B cell (primary cell): ENCODE measurements at regions not wholly inside any gene's neighbourhood (a gene's known extent, or its start where the extent isn't known, plus 50 kb on each side); places are given as distances from the start of the nearest gene placed in this dataset.

Experiments
- ATAC-seq: fragments of 200-7000 bp; cut with Tn5 transposase; one replicate; pipeline ENCODE4 v1.10.0; 2021; ENCODE audit warnings: low read depth, mild to moderate bottlenecking, moderate number of reproducible peaks, moderate library complexity
- CTCF ChIA-PET: fragments of 350-600 bp; sonication (Branson Sonifier 250); formaldehyde crosslinking; loops from one replicate; lab custom pipeline; 2021; ENCODE audit warnings: antibody characterized with exemption, inconsistent platforms; lab: Charles Lee
- POLR2A ChIA-PET: fragments of 350-600 bp; sonication (Branson Sonifier 250); formaldehyde crosslinking; loops from one replicate; lab custom pipeline; 2021; ENCODE audit warnings: antibody characterized with exemption; lab: Charles Lee
- DNase-seq: peaks from one replicate; pipeline ENCODE4 v3.0.0; 2013
- H2AFZ ChIP-seq: 2 replicates; pipeline ENCODE4 v1.6.1; 2012; ENCODE audit warnings: mild to moderate bottlenecking, low read depth, low read length; ENCODE audit not compliant: insufficient read depth, poor library complexity, severe bottlenecking
- H3K27ac ChIP-seq, 2 donors: 1 replicate in 1 of 2; 2 replicates in 1 of 2; pipeline ENCODE4 v1.5.1; 2012 to 2013; ENCODE audit warnings: low read length in 2 of 2, mild to moderate bottlenecking in 2 of 2, moderate library complexity in 1 of 2
- H3K27me3 ChIP-seq, 4 experiments: fragments of 200-600 bp in 1 of 4; sonication (generic) in 1 of 4; replicated peaks in 1 of 4; 1 replicate in 2 of 4; 2 replicates in 2 of 4; pipeline versions ENCODE4 v1.6.1 to v1.7.0; 2013 to 2016; ENCODE audit warnings: low read length in 3 of 4, mild to moderate bottlenecking in 2 of 4, mixed read lengths in 1 of 4, moderate library complexity in 1 of 4; ENCODE audit not compliant: insufficient read depth in 4 of 4, control insufficient read depth in 3 of 4; ENCODE audit errors: control extremely low read depth in 1 of 4
- H3K36me3 ChIP-seq, 2 experiments: replicated peaks in 1 of 2; 1 replicate in 1 of 2; 2 replicates in 1 of 2; pipeline versions ENCODE4 v1.6.1 to v1.7.1; 2013; ENCODE audit warnings: low read length in 1 of 2; ENCODE audit not compliant: insufficient read depth in 2 of 2, control insufficient read depth in 1 of 2; ENCODE audit errors: control extremely low read depth in 1 of 2, extremely low read depth in 1 of 2
- H3K4me1 ChIP-seq, 2 donors: fragments of 200-600 bp in 1 of 2; sonication (generic) in 1 of 2; 1 replicate in 1 of 2; 2 replicates in 1 of 2; pipeline versions ENCODE4 v1.5.1 to v1.6.1; 2013 to 2017; ENCODE audit warnings: low read length in 2 of 2; ENCODE audit not compliant: control insufficient read depth in 2 of 2, insufficient read depth in 2 of 2
- H3K4me2 ChIP-seq: replicated peaks from 2 replicates; pipeline ENCODE3; 2012; ENCODE audit warnings: mild to moderate bottlenecking, low read depth, low read length; ENCODE audit not compliant: poor library complexity, severe bottlenecking
- H3K4me3 ChIP-seq, 5 experiments: fragments of 200-600 bp in 1 of 5; sonication (generic) in 1 of 5; 1 replicate in 3 of 5; 2 replicates in 2 of 5; pipeline versions ENCODE4 v1.5.1 to v1.7.0; 2011 to 2016; ENCODE audit warnings: low read length in 4 of 5, mild to moderate bottlenecking in 4 of 5, low read depth in 2 of 5, control low read depth in 1 of 5, moderate library complexity in 1 of 5; ENCODE audit not compliant: insufficient read depth in 1 of 5; ENCODE audit errors: control extremely low read depth in 1 of 5, extremely low read depth in 1 of 5
- H3K79me2 ChIP-seq: fragments of 200-600 bp; sonication (generic); one replicate; pipeline ENCODE4 v1.6.0; 2016; ENCODE audit warnings: low read length; ENCODE audit not compliant: control insufficient read depth, insufficient read depth
- H3K9ac ChIP-seq: fragments of 200-600 bp; sonication (generic); 2 replicates; pipeline ENCODE4 v1.6.1; 2017; ENCODE audit warnings: mild to moderate bottlenecking, low read length, moderate library complexity
- H3K9me3 ChIP-seq, 3 donors: one replicate each; pipeline versions ENCODE4 v1.6.1 to v1.7.1; 2013; ENCODE audit warnings: low read length in 2 of 3; ENCODE audit not compliant: control insufficient read depth in 2 of 3, insufficient read depth in 1 of 3; ENCODE audit errors: control extremely low read depth in 1 of 3
- H4K20me1 ChIP-seq: 2 replicates; pipeline ENCODE4 v1.6.0; 2012; ENCODE audit warnings: mild to moderate bottlenecking, low read length; ENCODE audit not compliant: insufficient read depth, control insufficient read depth, poor library complexity, severe bottlenecking
- H3K27ac Mint-ChIP-seq: one replicate; pipeline ENCODE4 v1.8.0; 2021; ENCODE audit warnings: mixed read lengths
- H3K27me3 Mint-ChIP-seq: one replicate; pipeline ENCODE4 v1.8.0; 2021; ENCODE audit warnings: mixed read lengths
- H3K4me1 Mint-ChIP-seq: one replicate; pipeline ENCODE4 v1.8.0; 2021; ENCODE audit warnings: mixed read lengths
- H3K4me3 Mint-ChIP-seq: one replicate; pipeline ENCODE4 v1.8.0; 2021; ENCODE audit warnings: mixed read lengths
- H3K9me3 Mint-ChIP-seq: one replicate; pipeline ENCODE4 v1.8.0; 2022; ENCODE audit warnings: mixed read lengths; ENCODE audit not compliant: insufficient read depth
- EZH2 ChIP-seq: IDR thresholded peaks from 2 replicates; pipeline ENCODE4 v1.6.1; 2012; ENCODE audit warnings: borderline replicate concordance, low read depth, mild to moderate bottlenecking, moderate library complexity, low read length; ENCODE audit not compliant: insufficient read depth, poor library complexity, severe bottlenecking
- WGBS: methylation state at CpG from one replicate; pipeline ENCODE4 v1.1.5; 2013; ENCODE audit warnings: missing lambda C conversion rate; ENCODE audit not compliant: insufficient coverage; 5-methylcytosine and 5-hydroxymethylcytosine counted together
- intact Hi-C: fragments of 100-400 bp; cut with micrococcal nuclease; formaldehyde crosslinking; loops from one replicate; pipeline ENCODE4 v1.10.0; 2022
- TF ChIP-seq, protein P1 (sequence below): fragments of 200-600 bp; IDR thresholded peaks from one replicate; pipeline ENCODE4 v1.8.0; 2022; ENCODE audit warnings: antibody characterized with exemption, mild to moderate bottlenecking

DNA sequence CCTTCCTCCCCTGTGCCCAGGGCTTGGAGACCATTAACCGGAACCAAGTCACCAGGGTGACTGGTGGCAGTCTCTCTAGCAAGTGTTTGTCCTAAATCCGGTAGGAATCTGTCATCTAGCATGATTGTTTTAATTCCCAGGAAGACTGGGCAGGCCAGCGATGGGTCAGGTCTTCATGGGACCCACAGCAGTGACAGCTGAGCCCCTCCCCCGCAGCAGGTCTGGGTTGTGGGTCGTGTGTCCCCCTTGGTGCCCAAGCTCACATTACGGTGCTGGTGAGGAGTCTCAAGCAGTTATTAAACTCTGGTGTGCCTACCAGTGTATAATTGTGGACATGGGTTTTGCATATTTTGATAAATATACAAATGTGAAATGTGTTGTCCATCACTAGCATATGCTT lies 466.5 kb downstream of the MATN1 start:
- ATAC-seq (no peak), DNase-seq (no peak)
- Histone ChIP-seq H3K36me3 (no peaks in the 10 kb centered on the region), H3K9me3 (no peaks in the 10 kb centered on the region), H3K4me1 (no peaks in the 10 kb centered on the region), H3K79me2 (no peaks in the 10 kb centered on the region), H3K4me3 (no peak overlapping the region), H2AFZ (no peak overlapping the region), H3K4me2 (no peak overlapping the region), H4K20me1 (no peaks in the 10 kb centered on the region), H3K27me3 (peaks cover 0 to 7% (median 0%) of the 10 kb centered on the region in 4 experiments), H3K27ac (no peak overlapping the region), H3K9ac (no peak overlapping the region)
- intact Hi-C loops = no loop called here
- CTCF ChIA-PET = no interaction called here
- no peak for TF ChIP-seq EZH2
- TF ChIP-seq, protein P1, sequence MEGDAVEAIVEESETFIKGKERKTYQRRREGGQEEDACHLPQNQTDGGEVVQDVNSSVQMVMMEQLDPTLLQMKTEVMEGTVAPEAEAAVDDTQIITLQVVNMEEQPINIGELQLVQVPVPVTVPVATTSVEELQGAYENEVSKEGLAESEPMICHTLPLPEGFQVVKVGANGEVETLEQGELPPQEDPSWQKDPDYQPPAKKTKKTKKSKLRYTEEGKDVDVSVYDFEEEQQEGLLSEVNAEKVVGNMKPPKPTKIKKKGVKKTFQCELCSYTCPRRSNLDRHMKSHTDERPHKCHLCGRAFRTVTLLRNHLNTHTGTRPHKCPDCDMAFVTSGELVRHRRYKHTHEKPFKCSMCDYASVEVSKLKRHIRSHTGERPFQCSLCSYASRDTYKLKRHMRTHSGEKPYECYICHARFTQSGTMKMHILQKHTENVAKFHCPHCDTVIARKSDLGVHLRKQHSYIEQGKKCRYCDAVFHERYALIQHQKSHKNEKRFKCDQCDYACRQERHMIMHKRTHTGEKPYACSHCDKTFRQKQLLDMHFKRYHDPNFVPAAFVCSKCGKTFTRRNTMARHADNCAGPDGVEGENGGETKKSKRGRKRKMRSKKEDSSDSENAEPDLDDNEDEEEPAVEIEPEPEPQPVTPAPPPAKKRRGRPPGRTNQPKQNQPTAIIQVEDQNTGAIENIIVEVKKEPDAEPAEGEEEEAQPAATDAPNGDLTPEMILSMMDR = no peak
- Mint-ChIP-seq H3K4me3 (no peak overlapping the region), H3K9me3 (no peaks in the 10 kb centered on the region), H3K4me1 (no peaks in the 10 kb centered on the region), H3K27ac (no peak overlapping the region), H3K27me3 (peaks cover 25% of the 10 kb centered on the region)
- POLR2A ChIA-PET = no interaction called here
- 80% methylated on average over 6 of the region's 6 CpGs for whole genome bisulfite sequencing

DNA sequence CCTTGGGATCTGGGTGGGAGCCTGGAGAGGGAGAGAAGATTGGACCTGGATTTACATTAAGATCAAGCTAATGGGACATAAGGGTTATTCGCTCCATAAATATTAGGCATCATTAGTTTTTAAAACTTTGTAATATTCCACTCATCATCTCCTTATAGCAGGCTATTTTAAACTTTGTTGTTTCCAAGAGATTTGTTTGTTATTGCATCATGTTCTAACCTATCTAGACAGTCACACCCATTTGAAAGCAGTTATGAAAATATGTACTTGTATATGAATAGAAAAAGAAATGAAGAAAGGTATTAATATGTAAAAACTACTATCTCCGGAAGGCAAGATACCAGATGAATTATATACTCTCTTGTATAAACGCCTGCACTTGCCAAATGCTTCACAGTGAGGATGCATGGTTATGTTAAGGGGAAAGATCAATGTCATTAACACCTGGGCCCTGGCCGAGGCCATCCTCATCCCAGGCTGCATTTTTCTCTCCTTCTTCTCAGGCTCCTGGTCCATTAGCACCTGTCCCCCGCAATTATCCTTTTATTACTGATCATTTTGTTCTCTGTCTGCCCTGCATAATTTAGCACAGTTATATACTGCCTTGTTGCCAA lies 468.2 kb downstream of the MATN1 start:
- peaks cover 21% of the 10 kb centered on the region for H3K27me3 Mint-ChIP-seq
- POLR2A ChIA-PET = no interaction called here
- intact Hi-C loops = no loop called here

More for the DNA sequence above, 468.2 kb downstream of the MATN1 start:
- 68% methylated on average over 2 of the region's 5 CpGs for WGBS
- Histone ChIP-seq H3K4me3 (no peak overlapping the region), H3K9ac (no peak overlapping the region), H4K20me1 (no peaks in the 10 kb centered on the region), H3K27me3 (peaks cover 0 to 7% (median 0%) of the 10 kb centered on the region in 4 experiments), H3K4me2 (no peak overlapping the region), H2AFZ (no peak overlapping the region), H3K79me2 (no peaks in the 10 kb centered on the region), H3K9me3 (no peaks in the 10 kb centered on the region), H3K27ac (no peak overlapping the region), H3K36me3 (no peaks in the 10 kb centered on the region), H3K4me1 (no peaks in the 10 kb centered on the region)
- DNase-seq (no peak), ATAC-seq (no peak)
- H3K4me1 Mint-ChIP-seq = no peaks in the 10 kb centered on the region
- no peaks in the 10 kb centered on the region for H3K9me3 Mint-ChIP-seq
- H3K4me3 Mint-ChIP-seq = no peak overlapping the region
- H3K27ac Mint-ChIP-seq = no peak overlapping the region
- TF ChIP-seq, protein P1 = no peak
- no peak for TF ChIP-seq EZH2
- CTCF ChIA-PET = no interaction called here
